GM21825 (cell line): ENCODE measurements at regions not wholly inside any gene's neighbourhood (a gene's known extent, or its start where the extent isn't known, plus 50 kb on each side); places are given as distances from the start of the nearest gene placed in this dataset.

Experiments used
- ATAC-seq: cut with Tn5 transposase; IDR thresholded peaks from one replicate; pipeline ENCODE4 v1.9.1; 2021; ENCODE audit warnings: mild to moderate bottlenecking, moderate library complexity; ENCODE audit not compliant: unreplicated experiment

DNA sequence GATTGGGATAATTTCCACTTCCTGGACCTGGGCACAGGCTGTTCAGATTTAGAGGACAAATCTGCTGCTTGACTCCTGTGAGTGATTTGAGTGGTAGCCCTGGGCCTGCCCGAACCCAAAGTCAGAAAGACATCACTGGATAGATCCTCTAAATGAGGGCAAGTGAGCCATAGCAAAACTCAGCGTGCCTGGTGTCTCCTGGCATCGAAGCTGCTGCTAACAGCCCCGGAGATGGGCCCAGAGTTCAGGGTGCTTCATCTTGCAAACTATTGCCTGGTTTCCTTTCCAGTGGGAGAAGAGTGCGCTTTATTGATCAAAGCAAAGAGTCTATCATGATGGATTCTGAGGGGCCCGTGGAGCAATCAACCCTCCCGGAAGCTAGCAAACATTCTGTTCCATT is 153.1 kb upstream of the KLHL29 start:
- ATAC-seq, result no peak

DNA sequence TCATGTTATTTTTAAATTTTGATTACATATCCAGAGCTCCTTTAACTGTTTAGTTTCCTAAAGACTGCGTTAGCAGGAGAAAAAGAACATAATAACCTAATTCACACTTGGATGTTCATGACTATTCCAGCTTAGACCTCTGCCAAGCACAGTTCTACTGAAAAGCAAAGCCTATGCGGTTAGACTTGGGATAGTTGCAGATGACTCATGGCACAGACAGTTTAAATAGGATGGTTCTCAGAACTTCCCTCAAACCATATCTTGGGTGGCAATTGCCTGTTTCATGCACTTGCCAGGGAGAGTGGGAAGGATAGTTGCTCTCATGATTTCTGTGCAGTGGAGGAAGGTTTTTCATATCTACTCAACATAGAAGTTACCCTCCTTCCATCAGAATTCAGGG is 149.7 kb upstream of the KLHL29 start:
- no peak for ATAC-seq

DNA sequence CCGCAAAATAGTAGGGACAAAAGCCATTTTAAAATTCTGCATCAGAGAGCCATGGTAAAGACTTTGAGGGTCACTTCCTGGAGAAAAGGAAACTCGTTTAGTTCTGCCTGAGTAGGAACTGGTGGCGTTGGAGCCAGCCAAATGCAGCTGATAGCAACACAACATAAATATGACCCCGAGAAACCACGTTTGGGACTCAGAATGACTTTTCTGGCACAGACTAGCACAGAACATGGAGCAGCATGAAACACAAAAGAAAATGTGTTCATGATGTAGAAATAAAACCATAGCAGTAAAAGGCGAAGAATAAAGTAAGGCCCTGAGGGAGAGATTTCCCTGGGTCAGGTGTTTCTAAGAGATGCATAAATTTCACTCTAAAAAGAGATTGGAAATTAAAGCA is 149.2 kb upstream of the KLHL29 start:
- ATAC-seq, result no peak

DNA sequence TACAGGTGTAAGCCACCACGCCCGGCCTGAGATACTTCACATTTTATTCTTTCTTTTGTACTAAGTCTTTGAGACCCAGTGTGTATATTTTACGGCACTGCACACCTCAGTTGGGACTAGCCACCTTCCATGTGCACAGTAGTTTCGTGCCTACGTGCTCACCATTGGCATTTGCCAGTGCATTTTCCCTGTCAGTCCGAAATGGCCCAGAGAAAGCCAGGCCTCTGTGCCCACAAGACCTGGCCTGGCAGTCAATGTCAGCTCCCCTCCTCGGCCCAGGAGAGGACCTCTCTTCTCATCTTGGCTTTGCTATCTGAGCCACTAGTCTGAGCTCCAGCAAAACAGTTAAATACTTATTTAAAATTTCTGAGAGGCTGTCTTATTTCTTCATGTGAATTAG is 147.8 kb upstream of the KLHL29 start:
- ATAC-seq, result no peak

DNA sequence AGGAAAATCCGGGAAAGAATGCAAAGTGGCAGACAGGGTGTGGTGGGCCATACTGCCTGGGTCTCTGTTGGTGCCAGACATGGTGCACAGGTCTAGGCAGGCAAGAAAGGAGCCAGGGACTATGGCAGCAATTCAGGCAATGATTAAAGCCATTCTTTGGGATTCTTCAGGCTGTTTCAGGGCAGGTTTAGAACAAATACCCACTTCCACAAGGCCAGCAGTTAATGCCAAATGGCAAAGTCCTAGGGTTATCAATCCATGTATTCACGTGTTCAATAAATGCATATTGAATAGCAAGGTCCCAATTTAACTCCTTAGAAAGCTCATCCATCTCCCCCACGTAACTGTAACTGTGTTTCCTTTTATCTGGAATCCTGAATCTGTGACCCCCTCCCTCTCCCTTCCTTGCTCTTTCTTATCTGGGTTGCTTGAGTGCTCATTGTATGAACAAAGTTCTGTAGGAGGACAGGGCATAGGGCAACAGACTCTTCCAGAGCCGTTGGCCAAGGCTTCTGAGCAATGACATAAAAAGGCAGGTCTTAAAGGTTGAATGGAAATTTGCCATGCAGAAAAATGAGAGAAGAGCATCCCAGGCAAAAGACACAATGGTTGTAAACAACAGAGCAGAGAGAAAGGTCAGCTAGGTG is 146.8 kb upstream of the KLHL29 start:
- ATAC-seq, result no peak

DNA sequence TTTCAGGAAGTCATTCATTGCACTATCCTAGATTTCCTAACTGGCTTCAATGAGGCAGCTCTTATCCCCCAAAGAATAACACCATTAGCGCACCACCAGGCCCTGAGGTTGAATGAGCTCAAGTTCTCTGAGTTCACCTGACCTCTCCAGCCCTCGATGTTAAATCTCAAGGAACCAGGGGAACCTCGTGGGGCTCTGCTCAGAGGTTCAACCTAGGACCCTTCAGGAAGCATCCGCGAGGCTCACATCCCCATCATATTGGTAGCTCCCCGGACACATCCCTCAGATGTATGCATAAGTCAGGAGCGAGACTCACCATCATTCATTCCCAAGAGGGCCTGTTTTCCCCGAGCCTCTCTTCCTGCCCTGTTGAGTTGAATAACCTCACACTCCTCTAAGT is 145.6 kb upstream of the KLHL29 start:
- no peak for ATAC-seq

DNA sequence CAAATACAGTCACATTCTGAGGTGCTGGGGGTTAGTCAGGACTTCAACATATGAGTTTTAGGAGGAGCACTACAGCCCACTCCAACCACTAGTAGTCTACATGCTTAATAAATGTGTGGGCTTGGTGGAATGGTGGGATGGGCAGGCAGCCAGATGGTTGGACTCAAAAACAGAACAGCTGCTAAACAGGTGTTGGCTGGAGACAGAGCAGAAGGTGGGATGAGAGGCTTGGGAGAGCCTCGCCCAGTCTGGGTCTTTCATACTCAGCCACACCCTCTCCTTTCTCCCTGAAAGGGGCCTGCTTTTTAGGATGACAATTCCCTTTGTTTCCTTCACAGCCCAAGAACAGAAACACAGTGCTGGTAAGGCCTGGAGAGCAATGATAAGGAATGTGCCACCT is 143.9 kb upstream of the KLHL29 start:
- no peak for ATAC-seq

DNA sequence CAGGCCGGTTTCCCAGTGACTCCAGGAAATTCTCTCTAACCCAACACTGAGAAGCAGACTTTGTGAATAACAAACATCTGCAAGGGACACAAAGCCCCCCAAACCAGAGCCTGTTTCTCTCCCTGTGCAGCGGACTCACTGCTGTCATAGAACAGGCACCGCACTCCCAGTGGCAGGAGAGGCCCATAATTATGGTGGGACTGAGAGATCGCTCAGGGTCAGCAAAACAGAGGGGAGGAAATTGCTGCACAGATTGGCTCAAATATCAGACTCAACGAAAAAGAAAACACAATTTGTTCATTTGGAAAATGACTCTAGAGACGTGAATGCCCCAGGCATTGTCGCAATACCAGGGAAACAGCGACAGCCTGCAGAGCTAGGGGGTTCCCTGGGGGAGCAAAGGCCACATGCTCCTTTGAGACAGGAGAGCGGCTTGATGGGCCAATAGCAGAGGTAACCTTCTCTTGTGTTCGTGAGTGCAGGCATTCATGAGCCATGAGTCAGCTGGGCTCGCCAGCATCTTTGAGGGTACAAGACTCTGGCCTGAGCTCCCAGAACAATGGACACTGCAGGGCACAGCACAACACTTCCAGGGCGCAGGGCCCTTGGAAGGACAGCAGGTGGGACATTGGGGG is 143.3 kb upstream of the KLHL29 start:
- no peak for ATAC-seq

DNA sequence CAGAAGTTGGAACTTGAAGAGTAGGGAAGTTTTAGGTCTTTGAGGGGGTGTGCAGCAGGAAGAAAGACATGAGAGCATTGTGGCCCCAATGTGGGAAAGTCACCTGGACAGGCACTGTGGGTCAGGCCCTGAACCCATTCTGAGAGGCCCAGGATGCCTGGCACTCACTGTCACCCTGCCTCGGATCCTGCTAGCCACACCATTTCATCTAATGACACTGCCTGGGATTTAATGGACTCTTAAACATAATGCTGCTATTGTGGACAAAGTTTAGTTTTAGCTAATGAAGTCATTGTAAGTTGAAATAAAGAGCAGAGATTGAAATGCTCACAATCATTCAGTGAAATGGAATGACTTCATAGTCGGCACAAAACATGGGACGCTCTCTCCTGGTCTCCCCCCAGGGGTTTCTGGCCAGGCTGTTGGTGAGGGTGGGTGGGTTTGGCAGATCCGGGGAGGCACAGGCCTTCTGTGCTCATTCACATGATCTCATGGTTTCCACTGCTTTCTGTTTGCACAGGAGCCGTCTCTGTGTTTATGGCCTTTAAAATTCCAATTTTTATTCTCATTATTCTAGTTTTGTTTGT is 141.8 kb upstream of the KLHL29 start:
- no peak for ATAC-seq

DNA sequence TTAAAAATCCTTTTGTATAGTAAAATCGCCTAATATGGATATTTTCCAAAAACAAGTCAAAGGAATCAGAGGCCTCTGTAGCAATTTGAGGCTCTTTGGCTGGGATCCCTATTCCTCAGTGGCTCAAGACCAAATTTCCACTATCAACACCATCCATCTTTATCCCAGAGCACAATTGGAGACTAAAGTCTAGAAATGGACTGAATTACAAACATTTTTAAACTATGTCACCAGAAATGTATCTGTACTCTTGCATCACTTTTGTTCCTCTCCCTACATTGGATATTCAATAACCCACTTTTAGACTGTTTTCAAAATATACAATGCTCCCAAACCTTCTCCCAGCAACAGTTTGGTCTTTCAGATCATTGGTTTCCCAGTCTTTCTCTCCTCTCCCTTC is 140.4 kb upstream of the KLHL29 start:
- no peak for ATAC-seq

DNA sequence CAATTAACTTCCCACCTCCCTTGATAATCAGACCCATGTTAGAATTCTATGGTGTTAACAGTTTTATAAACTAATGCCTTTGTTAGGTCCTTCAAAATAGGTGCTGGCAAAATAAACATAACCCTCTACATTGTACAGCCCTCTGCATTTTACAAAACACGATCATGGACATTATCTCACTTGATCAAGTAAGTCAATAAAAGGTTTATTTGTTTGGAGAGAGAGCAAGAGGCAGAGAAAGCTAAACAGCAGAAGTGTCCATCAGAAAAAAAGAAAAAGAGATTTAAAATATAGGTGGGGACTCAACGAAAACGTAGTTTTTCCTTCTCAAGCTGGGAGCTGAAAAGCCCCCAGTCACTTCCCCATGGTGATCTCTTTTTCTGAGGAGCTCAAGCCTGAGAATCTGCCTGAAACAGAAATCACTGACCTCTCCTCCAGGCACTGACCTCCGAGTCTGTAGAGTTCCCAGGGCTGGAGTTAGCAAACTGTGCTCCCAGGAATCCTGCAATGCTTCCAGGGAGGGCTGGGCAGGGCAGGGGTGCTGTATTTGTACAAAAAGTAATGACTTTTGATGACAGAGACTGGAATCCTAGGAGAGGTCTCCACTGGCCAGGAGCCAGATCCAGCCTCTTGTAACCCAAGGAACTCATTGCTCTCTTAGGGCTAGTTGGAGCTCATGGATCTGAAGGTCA is 137.8 kb upstream of the KLHL29 start:
- ATAC-seq, result no peak

DNA sequence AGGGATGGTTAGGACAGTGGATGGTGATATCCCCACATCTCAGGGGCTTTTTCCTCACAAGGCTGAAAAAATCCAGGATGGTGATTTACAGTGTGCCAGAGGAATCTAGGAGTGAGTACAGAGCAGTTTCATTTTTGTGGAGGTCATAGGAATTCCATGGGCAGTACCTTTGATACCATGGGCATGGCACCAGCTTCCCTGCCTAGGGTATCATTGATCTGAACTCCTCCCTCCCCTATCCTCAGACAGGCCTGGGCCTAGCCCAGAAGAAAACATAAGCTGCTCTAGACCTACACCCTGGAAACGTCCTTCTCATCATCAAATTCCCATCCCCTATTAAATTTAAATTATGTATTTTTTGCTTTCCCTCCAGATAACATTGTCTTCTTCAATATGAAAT is 136.3 kb upstream of the KLHL29 start:
- ATAC-seq, result no peak

DNA sequence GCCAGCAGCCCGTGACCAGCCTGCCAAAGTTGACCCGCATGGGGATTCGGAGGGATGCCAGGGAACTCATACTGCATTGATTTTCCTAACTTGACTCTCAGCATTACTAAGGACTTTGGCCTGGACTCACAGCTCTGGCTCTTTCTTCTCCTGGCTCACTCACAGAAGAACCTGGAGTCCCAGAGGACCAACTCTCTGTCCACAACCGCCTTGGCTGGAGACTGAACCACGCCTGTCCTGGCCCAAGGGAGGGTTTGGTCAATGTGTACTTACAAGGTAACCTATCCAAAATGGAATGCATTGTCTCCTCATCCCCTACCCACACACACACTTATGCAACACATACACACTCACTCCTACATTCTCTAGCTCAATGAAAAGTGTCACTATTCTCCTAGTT is 135.6 kb upstream of the KLHL29 start:
- ATAC-seq, result no peak

DNA sequence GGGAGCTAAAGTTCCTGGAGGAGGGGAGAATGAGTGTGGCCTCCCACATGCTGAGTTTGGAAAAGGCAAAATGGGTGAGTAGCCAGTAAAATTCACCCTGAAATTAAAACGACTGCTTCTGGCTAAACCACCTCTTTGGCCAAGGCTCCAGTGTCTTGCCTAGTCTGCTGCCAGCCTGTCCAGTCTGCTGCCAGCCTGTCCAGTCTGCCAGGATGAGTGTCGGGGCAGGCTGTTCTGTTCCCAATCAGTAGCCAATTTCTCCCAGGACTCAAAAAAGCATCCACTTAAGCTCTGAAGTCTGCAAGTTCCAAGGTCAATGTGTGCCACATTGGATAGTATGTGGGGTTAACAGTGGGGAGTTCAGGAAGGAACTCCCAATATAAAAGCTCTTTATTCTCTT is 134.6 kb upstream of the KLHL29 start:
- no peak for ATAC-seq

DNA sequence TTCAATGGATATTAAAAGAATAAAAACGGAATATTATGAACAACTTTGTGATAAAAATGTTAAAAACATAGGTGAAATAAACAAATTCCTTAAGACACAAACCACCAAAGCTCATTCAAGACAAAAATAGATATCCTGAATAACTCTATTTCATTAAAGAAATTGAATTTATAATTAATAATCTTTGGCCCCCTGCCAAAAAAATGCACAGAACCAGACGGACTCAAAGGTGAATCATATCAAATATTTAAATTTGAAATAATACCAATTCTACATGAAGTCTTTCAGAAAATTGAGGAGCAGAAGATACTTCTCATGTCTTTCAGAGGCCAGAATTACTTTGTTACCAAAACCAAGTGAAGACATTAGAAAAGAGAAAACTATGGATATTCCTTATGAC is 128.3 kb upstream of the KLHL29 start:
- no peak for ATAC-seq

DNA sequence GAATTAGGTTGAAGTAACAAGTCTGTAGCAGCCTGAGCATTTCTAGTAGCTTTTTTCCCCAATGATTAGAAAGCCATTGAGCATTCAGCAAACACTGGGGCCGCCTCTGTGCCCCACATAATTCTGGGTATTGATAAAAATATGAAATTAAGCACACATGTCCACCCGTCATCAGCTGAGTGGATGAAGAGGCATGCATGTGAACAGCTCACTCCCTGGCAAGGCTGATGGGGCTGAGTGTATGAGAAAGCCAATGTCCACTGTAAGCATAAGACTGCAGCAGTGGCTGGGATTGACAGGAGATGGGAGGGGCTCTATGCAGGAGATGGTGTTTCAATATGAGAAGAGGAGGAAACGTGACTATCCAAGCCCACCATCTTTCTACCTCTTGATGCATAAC is 124.4 kb upstream of the KLHL29 start:
- ATAC-seq, result no peak

DNA sequence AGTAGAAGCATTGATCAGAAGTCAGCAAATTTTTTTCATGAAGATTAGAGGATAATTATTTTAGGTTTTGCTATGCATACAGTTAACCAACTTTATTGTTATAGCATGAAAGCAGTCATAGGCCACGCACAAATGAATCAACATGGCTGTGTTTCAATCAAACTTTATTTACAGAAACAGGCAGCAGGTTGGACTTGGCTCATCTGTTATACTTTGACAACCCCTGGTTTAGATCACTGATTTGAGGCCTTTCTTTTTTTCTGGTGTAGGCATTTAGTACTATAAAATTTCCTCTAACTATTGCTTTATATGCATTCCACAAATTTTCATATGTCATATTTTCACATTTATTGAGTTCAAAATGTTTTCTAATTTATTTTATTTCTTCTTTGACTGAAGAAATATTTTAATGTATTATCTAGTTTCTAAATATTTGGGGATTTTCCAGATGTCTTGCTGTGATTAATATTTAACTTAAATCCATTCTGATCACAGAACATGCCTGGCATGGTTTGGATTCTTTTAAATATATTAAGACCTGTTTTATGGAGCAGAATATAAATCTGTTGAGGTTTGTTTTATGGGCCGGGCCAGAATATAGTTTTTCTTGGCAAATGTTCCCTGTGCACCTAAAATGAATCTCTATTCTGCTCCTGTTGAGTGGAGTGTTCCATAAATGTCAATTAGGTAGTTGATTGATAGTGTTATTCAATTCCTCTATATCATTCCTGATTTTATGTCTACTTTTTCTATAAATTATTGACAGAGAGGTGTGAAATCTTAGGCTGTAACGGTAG is 116.3 kb upstream of the KLHL29 start:
- ATAC-seq, result no peak

DNA sequence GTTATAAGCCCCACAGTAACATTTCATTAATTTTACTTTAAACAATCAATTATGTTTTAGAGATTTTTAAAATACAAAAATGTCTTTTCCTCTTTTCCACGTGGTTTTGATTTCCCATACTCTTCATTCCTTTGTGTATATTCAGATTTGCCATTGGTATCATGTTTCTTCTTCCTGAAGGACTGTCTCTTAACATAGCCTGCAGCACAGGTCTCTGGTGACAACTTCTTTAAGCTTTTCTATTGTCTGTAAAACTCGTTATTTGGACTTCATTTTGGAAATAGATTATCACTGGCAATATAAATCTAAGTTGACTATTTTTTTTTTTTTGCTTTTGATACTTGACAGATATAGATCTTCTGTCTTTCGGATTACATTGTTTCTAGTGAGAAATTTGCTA is 115.2 kb upstream of the KLHL29 start:
- ATAC-seq, result no peak

DNA sequence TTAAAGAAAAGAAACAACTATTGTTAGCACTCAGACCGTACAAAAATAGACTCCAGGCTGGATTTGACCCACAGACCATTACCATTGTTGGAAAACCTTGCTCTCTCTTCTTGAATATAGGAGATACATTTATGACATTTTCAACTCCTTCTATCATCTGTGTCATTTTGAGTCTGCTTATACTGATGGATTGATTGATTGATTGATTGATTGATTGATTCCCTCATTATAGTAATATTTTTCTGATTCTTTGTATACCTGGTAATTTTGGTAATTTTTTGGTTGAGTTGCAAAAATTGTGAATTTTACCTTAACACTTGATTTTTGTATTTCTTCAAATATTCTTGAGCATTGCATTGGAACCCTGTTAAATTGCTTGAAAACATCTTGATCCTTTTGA is 114.2 kb upstream of the KLHL29 start:
- no peak for ATAC-seq

DNA sequence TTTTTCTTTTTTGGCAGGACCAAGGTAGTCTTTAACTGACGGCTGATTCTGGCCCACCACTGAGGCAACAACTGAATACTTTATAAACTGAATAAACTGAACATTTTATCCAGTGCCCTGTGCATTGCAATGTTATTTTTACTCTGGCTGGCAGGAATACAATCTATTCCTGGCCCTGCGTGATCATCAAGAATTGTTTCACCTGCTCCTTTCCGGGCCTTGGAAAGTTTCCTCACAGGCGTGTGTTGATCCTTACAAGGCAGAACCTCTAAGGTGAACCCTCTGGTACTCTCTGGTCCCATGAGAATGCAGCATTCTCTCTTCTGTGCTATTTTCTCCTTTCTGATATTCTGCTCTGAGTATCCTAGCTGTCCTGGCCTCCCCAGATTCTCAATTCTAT is 113.7 kb upstream of the KLHL29 start:
- ATAC-seq, result no peak

DNA sequence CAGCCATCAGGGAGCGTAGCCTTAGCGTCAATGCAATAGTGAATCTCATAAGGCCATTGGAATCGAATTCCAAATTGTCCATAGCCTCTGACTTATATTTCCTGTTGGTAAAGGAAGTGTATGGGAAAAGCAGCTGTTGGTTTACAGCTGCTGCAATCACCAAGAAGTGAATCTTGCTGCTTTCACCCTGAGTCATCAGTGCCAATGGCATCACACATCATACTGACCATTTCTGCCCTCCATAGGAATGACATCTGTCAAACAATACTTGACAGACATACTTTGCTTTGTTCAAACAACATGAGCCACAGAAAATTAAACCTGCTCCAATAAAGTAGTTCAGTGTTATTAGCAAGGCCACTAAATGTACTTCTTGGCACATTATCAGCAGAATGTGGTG is 111.2 kb upstream of the KLHL29 start:
- no peak for ATAC-seq
